CD4-positive, alpha-beta T cell treated with Interleukin-4 for 1 hour (primary cell): ENCODE measurements at regions not wholly inside any gene's neighbourhood (a gene's known extent, or its start where the extent isn't known, plus 50 kb on each side); places are given as distances from the start of the nearest gene placed in this dataset.

Source experiments
- DNase-seq, 2 donors: peaks; one replicate each; pipeline ENCODE4 v3.0.0-alpha.2; 2020 to 2022

DNA sequence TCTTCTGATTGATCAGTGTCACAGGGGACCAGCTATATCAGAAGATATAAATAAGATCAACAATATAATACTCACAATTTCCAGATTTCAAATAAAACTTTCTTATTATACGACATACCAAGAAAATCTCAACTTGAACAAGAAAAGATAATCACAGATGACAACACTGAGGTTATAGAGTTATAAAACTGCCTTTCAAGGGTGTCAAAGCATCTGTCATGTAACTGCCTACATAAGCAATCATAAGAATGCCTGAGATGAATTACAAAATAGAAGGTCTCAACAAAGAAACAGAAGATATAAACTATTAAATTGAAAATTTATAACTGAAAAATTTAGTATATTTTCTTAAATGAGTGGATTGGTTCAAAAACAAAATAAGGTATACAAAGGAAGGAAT is 659.2 kb downstream of the SLC16A7 start:
- no peak for DNase-seq

DNA sequence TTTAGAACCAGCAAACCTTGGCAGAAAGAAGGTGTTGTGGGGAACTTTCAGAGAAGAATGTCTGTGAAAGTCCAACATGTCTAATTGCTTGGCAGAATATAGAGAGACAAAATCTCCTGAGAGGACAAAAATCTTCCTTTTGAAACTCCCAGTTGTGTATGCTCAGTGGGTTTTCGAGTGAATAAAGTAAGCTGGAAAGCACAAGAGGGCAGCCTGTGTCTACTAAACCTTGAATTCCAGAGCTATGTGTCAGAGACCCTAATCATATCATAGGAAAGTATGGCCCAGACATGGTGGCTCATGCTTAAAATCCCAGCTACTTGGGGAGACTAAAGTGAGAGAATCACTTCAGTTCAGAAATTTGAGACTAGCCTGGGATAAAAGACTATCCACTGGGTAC is 661.2 kb downstream of the SLC16A7 start:
- no peak for DNase-seq

DNA sequence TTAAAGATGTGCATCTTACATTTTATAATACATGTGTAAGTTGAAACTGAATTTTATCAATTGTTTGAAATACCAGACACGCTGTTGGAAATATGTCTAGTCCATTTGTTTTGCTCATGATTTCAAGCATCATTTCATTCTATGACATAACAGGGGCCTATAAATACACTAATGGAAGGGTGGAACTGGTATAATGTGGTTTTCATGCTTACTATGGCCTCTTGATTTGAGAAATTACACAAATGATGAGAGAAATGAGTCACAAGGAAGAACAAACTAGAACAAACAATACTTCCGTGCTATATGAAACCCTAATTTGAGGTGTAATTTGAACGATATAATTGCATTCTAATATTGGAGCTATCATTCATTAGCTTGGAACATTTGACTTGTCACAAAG is 663.4 kb downstream of the SLC16A7 start:
- no peak for DNase-seq

DNA sequence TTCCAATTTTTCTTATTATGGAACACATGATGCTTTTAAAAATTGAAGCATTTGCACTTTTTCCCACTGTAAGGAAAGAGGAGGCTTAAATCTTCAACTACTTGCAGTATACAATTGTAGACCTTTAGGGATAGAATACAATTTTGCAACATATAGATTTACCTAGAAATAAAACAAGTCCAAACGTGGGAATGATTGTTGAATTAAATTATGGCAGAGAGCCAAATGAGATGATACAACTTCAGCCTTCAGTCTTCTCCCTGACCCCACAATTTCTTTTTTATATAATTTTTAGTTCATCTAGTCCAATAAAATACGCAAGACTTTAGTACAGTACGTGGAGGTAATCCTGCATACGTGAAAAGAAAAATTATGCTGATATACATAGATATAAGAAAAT is 666.5 kb downstream of the SLC16A7 start:
- DNase-seq = no peak

DNA sequence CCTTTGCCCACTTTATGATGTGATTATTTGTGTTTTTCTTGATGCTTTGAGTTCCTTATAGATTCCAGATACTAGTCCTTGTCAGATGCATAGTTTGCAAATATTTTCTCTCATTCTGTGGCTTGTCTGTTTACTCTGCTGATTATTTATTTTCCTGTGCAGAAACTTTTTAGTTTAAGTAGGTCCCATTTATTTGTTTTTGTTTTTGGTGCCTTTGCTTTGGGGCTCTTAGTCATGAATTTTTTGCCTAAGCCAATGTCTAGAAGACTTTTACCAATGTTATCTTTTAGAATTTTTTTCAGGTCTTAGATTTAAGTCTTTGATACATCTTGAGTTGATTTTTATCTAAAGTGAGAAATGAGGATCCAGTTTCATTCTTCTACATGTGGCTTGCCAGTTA is 667.3 kb downstream of the SLC16A7 start:
- no peak for DNase-seq

DNA sequence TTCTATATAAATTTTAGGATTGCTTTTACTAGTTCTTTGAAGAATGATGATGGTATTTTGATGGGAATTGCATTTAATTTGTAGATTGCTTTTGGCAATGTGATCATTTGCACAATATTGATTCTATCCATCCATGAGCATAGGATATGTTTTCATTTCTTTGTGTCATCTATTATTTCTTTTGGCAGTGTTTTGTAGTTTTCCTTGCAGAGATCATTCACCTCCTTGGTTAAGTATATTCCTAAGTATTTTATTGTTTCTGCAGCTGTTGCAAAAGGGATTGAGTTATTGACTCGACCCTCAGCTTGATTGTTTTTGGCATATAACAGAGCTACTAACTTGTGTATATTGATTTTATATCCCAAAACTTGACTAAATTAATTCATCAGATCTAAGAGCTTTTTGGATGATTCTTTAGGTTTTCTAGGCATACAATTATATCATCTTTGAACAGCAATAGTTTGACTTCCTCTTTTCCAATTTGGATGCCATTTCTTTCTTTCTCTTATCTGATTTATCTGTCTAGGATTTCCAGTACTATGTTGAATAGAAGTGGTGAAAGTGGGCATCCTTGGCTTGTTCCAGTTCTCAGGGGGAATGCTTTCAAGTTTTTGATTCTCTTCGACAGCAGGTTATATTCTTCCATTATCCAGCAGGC is 668.1 kb downstream of the SLC16A7 start:
- no peak for DNase-seq

DNA sequence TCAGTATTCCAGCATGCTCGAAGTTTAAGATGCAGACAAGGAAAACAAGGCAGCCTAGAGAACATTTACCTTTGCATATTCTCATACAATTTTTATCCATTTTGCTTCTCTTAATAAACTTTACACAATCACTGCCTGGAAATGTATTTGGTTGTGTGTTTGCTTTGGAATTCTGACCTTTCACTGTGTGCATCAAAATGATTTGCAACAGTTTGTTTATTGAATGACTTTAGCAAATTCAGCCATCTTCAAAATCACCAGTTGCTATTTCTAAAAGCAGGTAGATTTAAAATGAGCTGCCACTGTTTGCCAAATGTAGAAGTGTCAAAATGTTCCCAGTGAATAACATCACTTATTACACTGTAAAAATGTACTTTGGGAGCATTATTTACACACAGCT is 669.9 kb downstream of the SLC16A7 start:
- no peak for DNase-seq

DNA sequence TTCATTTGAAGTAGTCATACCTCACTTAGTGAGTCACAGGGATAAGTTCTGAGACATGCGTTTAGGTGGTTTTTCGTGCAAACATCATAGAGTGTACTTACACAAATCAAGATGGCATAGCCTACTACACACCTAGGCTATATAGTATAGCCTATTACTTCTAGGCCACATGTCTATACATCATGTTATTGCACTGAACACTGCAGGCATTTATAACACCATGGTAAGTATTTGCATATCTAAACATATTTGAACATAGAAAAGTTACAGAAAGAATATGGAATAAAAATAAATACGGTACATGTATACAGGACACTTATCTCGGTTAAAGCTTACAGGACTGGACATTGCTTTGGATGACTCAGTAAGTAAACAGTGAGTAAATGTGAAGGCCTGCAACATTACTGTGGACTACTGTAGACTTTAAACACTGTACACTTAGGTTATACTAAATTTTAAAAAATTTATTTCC is 670.6 kb downstream of the SLC16A7 start:
- no peak for DNase-seq

DNA sequence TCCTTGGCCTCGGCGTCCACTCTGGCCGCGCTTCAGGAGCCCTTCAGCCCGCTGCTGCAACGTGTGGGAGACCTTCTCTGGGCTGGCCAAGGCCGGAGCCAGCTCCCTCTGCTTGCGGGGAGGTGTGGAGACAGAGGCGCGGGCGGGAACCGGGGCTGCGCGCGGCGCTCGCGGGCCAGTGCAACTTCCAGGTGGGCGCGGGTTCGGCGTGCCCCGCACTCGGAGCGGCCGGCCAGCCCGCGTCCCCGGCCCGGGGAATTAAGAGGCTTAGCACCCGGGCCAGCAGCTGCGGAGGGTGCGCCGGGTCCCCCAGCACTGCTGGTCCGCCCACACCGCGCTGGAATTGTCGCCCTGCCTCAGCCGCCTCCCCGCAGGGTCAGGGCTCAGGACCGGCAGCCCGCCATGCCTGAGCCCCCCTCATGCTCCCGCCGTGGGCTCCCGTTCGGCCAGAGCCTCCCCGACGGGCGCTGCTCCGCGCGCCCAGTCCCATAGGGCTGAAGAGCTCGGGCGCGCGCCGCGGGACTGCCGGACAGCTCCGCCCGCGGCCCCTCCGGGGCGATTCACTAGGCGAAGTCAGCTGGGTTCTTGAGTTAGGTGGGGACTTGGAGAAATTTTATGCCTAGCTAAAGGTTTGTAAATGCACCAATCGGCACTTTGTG is 673.9 kb downstream of the SLC16A7 start:
- DNase-seq = no peak

DNA sequence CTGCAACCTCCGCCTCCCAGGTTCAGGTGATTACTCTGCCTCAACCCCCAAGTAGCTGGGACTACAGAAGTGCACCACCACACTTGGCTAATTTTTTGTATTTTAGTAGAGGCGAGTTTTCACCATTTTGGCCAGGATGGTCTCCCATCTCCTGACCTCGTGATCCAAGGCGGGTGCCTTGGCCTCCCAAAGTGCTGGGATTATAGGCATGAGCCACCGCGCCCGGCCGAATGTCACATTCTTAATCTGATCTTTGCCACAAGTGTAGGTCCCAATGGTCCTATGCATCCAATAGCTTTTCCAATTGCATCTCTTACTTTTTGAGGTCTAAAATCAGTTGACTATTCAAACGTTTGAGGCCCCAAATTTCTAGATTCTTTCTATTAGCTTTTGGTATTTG is 676.0 kb downstream of the SLC16A7 start:
- DNase-seq = no peak

DNA sequence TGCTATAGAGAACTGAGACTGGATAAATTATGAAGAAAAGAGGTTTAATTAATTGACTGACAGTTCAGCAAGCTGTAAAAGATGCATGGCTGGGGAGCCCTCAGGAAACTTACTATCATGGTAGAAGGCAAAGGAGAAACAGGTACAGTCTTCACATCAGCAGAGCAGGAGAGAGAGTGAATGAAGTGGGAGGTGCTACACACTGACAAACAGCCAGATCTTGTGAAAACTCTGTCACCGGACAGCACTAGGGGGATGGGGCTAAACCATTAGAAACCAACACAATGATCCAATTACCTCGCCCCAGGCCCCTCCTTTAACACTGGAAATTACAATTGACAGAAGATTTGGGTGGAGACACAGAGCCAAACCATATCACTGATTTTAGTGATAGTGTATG is 682.4 kb downstream of the SLC16A7 start:
- no peak for DNase-seq

DNA sequence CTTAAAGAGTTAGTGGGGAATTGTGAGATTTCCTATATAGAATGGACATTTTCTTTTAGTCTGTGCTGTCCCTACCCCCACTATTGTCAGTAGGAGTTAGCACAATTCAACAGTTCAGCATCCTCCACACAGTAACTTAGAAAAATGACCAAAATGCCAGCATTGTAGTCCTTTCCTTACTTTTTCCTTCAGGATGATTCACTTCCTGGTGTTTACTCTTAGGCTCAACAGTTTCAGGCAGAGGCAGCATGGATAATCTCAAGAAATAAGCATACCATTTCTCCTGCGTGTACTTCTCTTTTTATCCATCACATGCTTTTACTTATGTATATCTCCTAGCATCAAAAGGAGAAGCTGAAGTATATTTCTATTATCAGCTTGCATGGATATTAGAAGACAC is 683.4 kb downstream of the SLC16A7 start:
- DNase-seq = no peak

DNA sequence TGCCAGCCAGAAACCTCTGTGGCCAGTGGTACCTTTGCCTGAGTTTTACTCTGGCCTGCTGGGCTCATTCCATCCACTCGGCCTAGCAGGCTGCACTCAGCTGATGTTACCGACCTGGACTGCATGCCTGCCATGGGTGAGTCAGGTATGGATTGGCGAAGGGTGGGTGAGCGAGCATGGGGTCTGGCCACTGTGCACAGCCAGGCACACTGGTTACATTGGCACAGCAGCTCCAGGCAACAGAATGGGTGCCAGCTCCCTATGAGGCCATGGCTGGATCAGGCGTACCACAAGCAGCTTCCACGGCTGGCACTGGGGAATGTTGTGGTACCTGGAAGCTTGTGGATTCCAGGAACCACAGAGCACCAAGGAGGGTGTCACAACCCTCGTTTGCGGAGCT is 685.7 kb downstream of the SLC16A7 start:
- no peak for DNase-seq

DNA sequence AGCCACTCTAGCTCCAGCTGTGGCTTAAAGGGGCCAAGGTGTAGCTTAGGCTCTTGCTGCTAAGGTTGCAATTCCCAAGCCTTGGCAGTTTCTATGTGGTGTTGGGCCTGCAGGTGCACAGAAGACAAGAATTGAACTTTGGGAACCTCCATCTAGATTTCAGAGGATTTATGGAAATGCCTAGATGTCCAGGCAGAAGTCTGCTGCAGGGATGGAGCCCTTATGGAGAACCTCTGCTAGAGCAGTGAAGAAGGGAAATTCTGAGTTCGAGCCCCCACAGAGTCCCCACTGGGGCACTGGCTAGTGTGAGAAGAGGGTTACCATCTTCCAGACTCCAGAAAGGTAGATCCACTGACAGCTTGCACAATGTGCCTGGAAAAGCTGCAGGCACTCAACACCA is 694.7 kb downstream of the SLC16A7 start:
- DNase-seq = no peak

DNA sequence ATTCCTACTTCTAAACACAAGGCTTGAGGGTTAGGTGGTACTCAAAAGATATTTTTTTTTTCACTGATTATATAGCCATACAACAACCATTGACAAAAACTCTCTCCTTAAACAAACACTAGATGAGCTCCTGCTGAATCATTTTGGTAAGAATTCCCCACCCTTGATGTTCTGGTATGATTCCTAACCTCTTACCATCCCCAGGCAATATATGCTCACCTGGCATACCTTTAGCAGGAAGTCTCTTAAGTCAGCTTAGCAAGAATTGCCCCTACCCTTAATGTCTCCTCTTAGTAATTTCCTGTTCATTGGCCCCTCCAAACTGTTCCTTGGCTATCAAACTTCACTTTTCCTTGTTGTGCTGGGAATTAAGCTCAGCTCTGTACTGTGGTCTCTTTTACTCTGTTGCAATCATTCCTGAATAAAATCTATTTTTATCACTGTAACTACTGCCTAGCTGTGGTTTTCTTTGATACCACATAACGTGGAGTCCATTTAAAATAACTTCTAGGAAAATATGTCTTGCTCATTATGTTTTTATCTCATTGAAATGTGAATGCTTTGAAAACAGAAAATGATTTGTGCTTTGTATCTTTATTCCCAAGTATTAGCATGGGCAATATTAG is 712.6 kb downstream of the SLC16A7 start:
- DNase-seq = no peak

DNA sequence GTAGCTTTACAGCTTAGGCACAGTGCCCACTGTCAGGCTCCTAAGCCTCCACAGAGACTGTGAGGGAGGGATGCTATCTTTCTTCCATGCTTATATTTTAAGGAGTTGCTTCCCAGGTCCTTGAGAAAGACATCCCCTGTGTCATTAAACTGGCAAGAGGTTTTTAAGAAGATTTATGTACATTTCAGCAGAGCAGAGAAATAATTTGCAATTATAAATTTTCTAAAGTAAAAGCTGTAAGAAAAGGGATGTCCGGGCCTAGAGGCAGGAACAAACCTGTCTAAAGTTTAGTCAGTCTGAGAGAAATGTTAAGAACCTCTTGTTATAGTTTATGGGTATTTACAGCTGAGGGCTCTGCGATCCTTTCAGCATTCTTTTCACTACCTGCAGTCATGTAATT is 716.1 kb downstream of the SLC16A7 start:
- no peak for DNase-seq

DNA sequence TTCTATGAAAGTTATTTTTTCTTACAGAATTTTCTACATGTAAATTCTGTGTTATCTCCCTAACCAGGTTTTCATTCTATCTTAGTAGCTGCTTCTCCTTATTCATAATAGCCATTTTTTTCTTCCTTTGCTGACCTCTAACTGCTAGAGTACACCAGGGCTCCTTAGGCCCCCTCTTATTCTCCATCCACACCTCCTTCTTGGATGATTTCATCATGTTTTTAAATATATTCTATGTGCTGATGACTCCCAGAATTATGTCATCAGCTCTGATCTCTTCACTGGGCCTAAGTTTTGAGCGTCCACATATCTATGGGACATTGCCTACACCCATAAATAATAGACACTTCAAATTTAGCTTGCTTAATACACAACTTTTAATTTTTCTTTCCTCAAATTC is 721.5 kb downstream of the SLC16A7 start:
- no peak for DNase-seq

DNA sequence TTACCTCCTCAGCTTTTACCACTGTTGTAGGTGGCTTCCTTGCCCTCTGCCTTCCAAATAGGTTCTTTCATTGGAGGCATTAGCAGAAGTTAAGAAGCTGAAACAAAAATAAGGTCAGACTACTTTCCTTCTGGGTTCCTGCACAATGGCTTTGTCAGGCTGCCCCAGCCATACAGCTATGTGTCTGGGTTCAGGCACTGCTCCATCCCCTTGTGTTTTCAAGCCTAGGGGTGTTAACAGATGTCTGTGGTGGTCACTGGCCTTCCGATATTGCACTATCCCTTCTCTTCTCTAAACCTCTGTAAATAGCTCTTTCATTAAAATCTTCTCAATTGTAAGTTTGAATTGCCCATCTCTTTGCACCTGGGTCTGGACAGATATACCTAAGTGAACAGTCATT is 728.9 kb downstream of the SLC16A7 start:
- DNase-seq = no peak

DNA sequence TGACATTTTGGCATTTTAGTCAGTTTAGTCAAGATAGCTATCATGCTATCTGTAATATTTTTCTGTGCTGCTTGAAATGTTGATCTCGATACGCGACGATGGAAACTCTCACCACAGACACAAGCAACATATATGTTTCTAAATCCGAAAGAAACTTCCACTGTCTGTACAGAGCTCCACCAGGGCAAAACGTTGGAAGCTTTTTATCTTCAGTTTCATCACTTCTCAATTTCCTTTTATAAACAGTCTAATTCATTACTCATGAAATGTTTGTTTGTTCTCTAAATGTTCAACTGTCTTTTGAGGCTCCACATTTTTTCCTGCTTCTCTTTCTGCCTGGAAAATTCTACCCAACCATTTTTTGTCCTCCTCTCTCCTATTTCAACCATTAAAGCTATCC is 737.6 kb downstream of the SLC16A7 start:
- DNase-seq = no peak

DNA sequence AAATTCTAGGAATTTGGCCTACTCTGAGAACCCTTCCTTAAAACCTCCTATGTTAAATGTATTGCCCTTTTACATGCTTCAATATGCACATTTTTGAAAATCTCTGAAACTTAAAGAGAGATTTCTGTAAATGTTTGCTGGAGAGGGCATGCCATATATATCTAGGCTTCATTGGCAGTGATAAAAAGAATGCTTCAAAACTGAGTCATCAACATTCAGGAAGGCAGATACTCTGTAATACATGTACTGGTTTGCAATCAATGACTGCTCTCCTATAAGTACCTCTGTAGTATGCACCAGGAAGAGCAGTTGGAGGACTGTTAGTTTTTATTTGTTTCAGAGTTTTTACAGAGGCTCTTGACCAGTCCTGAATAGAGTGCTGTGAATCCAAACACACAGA is 739.9 kb downstream of the SLC16A7 start:
- DNase-seq = no peak

DNA sequence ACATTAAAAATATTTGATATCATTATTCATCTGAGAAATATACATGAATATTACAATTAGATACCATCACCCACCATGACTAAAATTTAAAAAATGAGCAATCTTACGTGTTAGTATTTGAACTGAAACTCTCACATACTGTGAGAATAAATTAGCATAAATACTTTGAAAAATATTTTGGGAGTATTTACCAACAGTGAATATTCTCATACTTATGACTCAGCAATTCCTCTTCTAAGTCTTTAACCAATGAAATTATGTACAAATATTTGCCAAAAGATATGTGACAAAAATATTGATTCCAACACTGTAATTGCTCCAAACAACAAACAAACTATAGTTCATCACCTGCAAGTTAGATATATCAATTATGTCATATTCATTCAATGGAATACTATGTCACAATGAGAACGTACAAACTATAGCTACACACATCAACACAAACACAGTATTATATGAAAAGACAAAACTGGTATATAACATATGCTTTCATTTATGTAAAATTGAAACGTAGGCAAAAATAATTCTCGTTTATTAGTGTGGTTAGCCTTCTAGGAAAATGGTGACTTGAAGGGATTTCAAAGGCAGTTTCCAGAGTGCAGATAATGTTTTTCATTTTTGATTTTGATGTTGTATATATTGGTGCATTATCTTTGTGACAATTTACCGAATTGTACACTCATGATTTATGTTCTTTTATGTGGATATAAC is 742.2 kb downstream of the SLC16A7 start:
- DNase-seq = no peak

DNA sequence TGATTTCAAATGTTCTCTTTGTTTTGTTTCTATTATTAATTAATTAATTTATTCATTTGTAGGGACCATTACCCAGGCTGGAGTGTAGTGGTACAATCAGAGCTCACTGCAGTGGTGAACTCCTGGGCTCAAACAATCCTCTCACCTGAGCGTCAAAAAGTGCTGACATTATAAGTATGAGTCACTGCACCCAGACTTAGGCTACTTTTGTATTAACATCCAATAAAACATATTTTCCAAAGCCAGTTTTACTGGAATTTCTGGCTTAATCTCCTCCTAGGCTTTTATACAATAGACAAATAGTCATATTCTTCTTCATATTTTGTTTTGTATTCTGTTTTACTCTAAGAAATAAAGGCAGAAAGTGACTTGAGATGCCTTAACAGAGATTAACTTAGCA is 749.6 kb downstream of the SLC16A7 start:
- DNase-seq = no peak

DNA sequence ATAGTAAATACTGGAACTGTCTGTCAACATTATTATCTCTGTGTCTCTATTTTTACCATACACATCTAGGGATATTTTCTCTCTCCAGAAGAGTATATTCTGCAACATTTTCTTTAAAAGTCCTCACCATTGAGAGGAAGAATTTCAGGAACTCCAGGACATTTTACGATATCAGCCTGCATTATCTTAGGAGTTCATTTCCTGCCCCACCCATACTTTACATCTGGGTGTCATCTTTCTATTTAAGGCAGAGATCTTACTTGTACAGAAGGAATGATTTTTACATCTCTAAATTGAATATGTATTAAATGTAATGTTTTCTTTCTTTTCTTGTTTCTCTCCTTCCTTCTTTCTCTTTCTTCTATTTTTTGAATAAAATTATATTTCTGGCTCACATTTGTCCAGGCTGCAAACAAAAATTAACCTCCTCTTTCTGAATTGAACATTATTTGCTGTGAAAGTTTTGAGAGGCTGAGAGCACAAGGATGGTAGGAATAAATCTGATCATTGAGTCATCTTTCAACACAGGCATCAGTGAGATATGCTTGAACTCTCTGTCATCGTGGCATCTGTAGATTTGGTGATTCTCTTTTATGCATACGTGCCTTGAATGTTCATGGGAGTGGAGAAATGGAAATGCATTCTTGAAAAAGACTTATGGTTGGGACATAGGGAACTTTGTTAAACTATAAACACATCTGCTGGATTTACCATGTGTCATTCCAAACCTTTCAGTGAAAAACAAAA is 753.6 kb downstream of the SLC16A7 start:
- DNase-seq = no peak
